ENCODE measurements at regions not wholly inside any gene's neighbourhood (a gene's known extent, or its start where the extent isn't known, plus 50 kb on each side); places are given as distances from the start of the nearest gene placed in this dataset.

DNA sequence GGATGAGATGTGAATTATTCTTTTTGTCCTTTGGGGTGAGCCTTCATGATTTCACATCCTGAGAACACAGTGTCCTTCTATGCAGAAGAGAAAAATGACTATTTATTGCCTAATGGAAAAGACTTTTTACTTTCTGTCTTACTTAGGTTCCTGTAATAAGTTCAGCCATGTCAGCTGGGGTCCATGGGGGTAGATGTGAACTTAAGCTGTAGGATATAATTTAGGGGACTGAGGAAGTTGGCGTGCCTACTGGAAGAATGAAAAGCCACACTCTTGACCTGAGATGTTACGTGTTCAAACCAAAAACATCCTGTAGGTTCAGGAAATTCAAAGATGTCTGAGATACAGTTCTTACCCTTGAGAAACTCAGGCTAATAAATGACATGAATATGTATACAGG is 660.5 kb downstream of the TOX3 start:
- H3K36me3 ChIP-seq (ENCODE audit: control insufficient read depth in 1 of 2, insufficient read depth in 2 of 2, low read length in 2 of 2): no peaks in the 10 kb centered on the region
- H3K4me2 ChIP-seq (ENCODE audit: low read length): no peak overlapping the region
- no peaks in the 10 kb centered on the region for H3K27me3 ChIP-seq (ENCODE audit: insufficient read depth, low read length)
- peaks cover 0 to 15% of the 10 kb centered on the region in 2 experiments; a peak in 2 of 4 replicates for H3K9me3 ChIP-seq (ENCODE audit: control insufficient read depth in 1 of 2, insufficient read depth in 1 of 2, low read depth in 1 of 2, low read length in 2 of 2)
- intact Hi-C loops (cut with micrococcal nuclease): no loop called here
- ATAC-seq (no peak), DNase-seq (ENCODE audit: low read depth, low spot score) (no peak)
- no peak overlapping the region for H3K4me3 ChIP-seq (replicated peaks in 1 of 2; ENCODE audit: low read depth in 1 of 2, low read length in 2 of 2)
- CTCF ChIA-PET: no interaction called here
- H3K9me2 ChIP-seq (ENCODE audit: insufficient read depth): no peaks in the 10 kb centered on the region
- no peak overlapping the region for H2AFZ ChIP-seq (ENCODE audit: low read depth, low read length, poor library complexity, severe bottlenecking)
- TF ChIP-seq TCF7L2 (IDR thresholded peaks at IDR 0.05; ENCODE audit: borderline replicate concordance, extremely low read depth, insufficient read depth, insufficient read length): no peak
- TF ChIP-seq, protein P1, sequence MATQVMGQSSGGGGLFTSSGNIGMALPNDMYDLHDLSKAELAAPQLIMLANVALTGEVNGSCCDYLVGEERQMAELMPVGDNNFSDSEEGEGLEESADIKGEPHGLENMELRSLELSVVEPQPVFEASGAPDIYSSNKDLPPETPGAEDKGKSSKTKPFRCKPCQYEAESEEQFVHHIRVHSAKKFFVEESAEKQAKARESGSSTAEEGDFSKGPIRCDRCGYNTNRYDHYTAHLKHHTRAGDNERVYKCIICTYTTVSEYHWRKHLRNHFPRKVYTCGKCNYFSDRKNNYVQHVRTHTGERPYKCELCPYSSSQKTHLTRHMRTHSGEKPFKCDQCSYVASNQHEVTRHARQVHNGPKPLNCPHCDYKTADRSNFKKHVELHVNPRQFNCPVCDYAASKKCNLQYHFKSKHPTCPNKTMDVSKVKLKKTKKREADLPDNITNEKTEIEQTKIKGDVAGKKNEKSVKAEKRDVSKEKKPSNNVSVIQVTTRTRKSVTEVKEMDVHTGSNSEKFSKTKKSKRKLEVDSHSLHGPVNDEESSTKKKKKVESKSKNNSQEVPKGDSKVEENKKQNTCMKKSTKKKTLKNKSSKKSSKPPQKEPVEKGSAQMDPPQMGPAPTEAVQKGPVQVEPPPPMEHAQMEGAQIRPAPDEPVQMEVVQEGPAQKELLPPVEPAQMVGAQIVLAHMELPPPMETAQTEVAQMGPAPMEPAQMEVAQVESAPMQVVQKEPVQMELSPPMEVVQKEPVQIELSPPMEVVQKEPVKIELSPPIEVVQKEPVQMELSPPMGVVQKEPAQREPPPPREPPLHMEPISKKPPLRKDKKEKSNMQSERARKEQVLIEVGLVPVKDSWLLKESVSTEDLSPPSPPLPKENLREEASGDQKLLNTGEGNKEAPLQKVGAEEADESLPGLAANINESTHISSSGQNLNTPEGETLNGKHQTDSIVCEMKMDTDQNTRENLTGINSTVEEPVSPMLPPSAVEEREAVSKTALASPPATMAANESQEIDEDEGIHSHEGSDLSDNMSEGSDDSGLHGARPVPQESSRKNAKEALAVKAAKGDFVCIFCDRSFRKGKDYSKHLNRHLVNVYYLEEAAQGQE (IDR thresholded peaks at IDR 0.05; ENCODE audit: low read depth): no peak
- no peak for TF ChIP-seq CEBPB (IDR thresholded peaks at IDR 0.05; ENCODE audit: low read depth)
- H3K9ac ChIP-seq (ENCODE audit: low read length): no peak overlapping the region
- H4K20me1 ChIP-seq (ENCODE audit: insufficient read depth): no peaks in the 10 kb centered on the region
- H3K4me1 ChIP-seq (ENCODE audit: control insufficient read depth in 1 of 2, insufficient read depth in 2 of 2, low read length in 2 of 2): no peaks in the 10 kb centered on the region
- POLR2A ChIA-PET: no interaction called here
- no TSS peak for BruUV-seq (replicated peaks)
- no peaks in the 10 kb centered on the region for H3K79me2 ChIP-seq (ENCODE audit: insufficient read depth, low read length)
- no peak overlapping the region for H3K27ac ChIP-seq (ENCODE audit: low read depth, low read length)
- RAD21 ChIA-PET (ENCODE audit: low non-redundant PET in 1 of 2, low total read pairs in 2 of 2, uncharacterized antibody in 2 of 2, unreplicated experiment in 2 of 2): no interaction called here

DNA sequence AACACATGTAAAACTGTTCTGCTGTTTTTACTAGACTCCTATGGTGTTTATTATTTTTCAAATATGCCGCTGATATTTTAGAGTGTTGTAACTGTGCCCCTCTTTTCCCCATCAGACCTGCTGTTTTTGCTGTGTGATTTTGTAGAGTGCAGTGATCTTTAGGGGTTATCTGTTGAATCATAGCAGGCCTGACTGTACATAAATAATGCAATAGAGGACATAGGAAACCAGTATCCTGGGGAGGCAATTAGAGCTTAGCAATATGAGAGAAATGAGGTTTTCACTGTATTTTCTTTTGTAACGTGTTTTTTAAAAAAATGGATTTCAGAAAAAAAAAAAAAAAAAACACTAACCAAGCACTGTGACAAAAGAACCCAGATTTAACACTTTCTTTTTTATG is 662.2 kb downstream of the TOX3 start:
- Histone ChIP-seq H2AFZ (ENCODE audit: low read depth, low read length, poor library complexity, severe bottlenecking) (no peak overlapping the region), H4K20me1 (ENCODE audit: insufficient read depth) (no peaks in the 10 kb centered on the region), H3K4me3 (replicated peaks in 1 of 2; ENCODE audit: low read depth in 1 of 2, low read length in 2 of 2) (no peak overlapping the region), H3K4me2 (ENCODE audit: low read length) (no peak overlapping the region), H3K27me3 (ENCODE audit: insufficient read depth, low read length) (no peaks in the 10 kb centered on the region), H3K9me3 (ENCODE audit: control insufficient read depth in 1 of 2, insufficient read depth in 1 of 2, low read depth in 1 of 2, low read length in 2 of 2) (peaks cover 4 to 15% of the 10 kb centered on the region in 2 experiments; a peak in 2 of 4 replicates), H3K79me2 (ENCODE audit: insufficient read depth, low read length) (no peaks in the 10 kb centered on the region), H3K9ac (ENCODE audit: low read length) (no peak overlapping the region), H3K27ac (ENCODE audit: low read depth, low read length) (no peak overlapping the region), H3K4me1 (ENCODE audit: control insufficient read depth in 1 of 2, insufficient read depth in 2 of 2, low read length in 2 of 2) (no peaks in the 10 kb centered on the region), H3K36me3 (ENCODE audit: control insufficient read depth in 1 of 2, insufficient read depth in 2 of 2, low read length in 2 of 2) (no peaks in the 10 kb centered on the region), H3K9me2 (ENCODE audit: insufficient read depth) (no peaks in the 10 kb centered on the region)
- ChIA-PET POLR2A (no interaction called here), CTCF (no interaction called here), RAD21 (ENCODE audit: low non-redundant PET in 1 of 2, low total read pairs in 2 of 2, uncharacterized antibody in 2 of 2, unreplicated experiment in 2 of 2) (no interaction called here)
- no TSS peak for BruUV-seq (replicated peaks)
- DNase-seq (ENCODE audit: low read depth, low spot score): no peak
- no peak for ATAC-seq
- intact Hi-C loops (cut with micrococcal nuclease): no loop called here
- TF ChIP-seq EZH2phosphoT487 (IDR thresholded peaks at IDR 0.05; ENCODE audit: borderline replicate concordance) (no peak), CEBPB (IDR thresholded peaks at IDR 0.05; ENCODE audit: low read depth) (no peak), TCF7L2 (IDR thresholded peaks at IDR 0.05; ENCODE audit: borderline replicate concordance, extremely low read depth, insufficient read depth, insufficient read length) (no peak)
- TF ChIP-seq, protein P1 (IDR thresholded peaks at IDR 0.05; ENCODE audit: low read depth): no peak
- TF ChIP-seq, protein P2, sequence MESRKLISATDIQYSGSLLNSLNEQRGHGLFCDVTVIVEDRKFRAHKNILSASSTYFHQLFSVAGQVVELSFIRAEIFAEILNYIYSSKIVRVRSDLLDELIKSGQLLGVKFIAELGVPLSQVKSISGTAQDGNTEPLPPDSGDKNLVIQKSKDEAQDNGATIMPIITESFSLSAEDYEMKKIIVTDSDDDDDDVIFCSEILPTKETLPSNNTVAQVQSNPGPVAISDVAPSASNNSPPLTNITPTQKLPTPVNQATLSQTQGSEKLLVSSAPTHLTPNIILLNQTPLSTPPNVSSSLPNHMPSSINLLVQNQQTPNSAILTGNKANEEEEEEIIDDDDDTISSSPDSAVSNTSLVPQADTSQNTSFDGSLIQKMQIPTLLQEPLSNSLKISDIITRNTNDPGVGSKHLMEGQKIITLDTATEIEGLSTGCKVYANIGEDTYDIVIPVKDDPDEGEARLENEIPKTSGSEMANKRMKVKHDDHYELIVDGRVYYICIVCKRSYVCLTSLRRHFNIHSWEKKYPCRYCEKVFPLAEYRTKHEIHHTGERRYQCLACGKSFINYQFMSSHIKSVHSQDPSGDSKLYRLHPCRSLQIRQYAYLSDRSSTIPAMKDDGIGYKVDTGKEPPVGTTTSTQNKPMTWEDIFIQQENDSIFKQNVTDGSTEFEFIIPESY (IDR thresholded peaks at IDR 0.05; ENCODE audit: extremely low read depth, insufficient replicate concordance, low read length): no peak
